ENCODE measurements at regions not wholly inside any gene's neighbourhood (a gene's known extent, or its start where the extent isn't known, plus 50 kb on each side); places are given as distances from the start of the nearest gene placed in this dataset.

- TF ChIP-seq POLR2AphosphoS5 (IDR thresholded peaks at IDR 0.05; ENCODE audit: borderline replicate concordance, low read depth, low read length) (no peak), EZH2 (IDR thresholded peaks at IDR 0.05) (no peak), FOXP2 (optimal IDR thresholded peaks at IDR 0.05; ENCODE audit: control extremely low read depth, extremely low read length, insufficient read depth) (no peak)
Measured at GRCh38 chr2:89850881-89851582, 1159.6 kb downstream of the RPIA start.

All from SK-N-MC (cell line).